ENCODE measurements at regions not wholly inside any gene's neighbourhood (a gene's known extent, or its start where the extent isn't known, plus 50 kb on each side); places are given as distances from the start of the nearest gene placed in this dataset.

GRCh38 chr11:133598906-133599305 lies 66.6 kb upstream of the OPCML start:
- TF ChIP-seq POLR2A (IDR thresholded peaks at IDR 0.05) (no peak), POLR2AphosphoS5 (IDR thresholded peaks at IDR 0.05) (no peak), EP300 (IDR thresholded peaks at IDR 0.05) (no peak)
- TF ChIP-seq, protein P1, sequence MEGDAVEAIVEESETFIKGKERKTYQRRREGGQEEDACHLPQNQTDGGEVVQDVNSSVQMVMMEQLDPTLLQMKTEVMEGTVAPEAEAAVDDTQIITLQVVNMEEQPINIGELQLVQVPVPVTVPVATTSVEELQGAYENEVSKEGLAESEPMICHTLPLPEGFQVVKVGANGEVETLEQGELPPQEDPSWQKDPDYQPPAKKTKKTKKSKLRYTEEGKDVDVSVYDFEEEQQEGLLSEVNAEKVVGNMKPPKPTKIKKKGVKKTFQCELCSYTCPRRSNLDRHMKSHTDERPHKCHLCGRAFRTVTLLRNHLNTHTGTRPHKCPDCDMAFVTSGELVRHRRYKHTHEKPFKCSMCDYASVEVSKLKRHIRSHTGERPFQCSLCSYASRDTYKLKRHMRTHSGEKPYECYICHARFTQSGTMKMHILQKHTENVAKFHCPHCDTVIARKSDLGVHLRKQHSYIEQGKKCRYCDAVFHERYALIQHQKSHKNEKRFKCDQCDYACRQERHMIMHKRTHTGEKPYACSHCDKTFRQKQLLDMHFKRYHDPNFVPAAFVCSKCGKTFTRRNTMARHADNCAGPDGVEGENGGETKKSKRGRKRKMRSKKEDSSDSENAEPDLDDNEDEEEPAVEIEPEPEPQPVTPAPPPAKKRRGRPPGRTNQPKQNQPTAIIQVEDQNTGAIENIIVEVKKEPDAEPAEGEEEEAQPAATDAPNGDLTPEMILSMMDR (IDR thresholded peaks at IDR 0.05): no peak

Measured in stomach (tissue), 4 donors.